ENCODE measurements at regions not wholly inside any gene's neighbourhood (a gene's known extent, or its start where the extent isn't known, plus 50 kb on each side); places are given as distances from the start of the nearest gene placed in this dataset.

DNA sequence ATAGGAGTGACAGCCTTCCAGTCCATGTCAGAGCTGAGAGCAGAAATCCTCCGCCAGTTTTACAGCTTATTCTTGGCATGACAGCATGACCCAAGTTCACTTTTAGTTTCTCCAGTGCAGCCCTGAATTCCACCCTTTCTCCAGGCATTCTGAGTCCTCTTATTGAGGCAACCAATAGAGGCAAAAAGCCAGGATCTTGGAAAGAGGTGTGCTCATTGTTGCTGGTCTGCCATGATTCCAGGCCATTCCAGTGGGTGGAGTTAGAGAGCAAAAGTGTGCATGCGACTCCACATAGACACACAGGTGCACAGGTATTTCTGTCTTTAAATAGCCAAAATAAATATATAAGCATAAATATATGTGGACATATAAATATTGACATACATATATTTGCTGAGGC is 224.7 kb upstream of the ADARB2 start:
- TF ChIP-seq, protein P1, sequence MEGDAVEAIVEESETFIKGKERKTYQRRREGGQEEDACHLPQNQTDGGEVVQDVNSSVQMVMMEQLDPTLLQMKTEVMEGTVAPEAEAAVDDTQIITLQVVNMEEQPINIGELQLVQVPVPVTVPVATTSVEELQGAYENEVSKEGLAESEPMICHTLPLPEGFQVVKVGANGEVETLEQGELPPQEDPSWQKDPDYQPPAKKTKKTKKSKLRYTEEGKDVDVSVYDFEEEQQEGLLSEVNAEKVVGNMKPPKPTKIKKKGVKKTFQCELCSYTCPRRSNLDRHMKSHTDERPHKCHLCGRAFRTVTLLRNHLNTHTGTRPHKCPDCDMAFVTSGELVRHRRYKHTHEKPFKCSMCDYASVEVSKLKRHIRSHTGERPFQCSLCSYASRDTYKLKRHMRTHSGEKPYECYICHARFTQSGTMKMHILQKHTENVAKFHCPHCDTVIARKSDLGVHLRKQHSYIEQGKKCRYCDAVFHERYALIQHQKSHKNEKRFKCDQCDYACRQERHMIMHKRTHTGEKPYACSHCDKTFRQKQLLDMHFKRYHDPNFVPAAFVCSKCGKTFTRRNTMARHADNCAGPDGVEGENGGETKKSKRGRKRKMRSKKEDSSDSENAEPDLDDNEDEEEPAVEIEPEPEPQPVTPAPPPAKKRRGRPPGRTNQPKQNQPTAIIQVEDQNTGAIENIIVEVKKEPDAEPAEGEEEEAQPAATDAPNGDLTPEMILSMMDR (IDR thresholded peaks at IDR 0.05), result no peak
- TF ChIP-seq POLR2A (IDR thresholded peaks at IDR 0.05), result no peak
